Embryonic facial prominence (tissue), 1 donor: ENCODE measurements at regions not wholly inside any gene's neighbourhood (a gene's known extent, or its start where the extent isn't known, plus 50 kb on each side); places are given as distances from the start of the nearest gene placed in this dataset.

Experiments
- DNase-seq: peaks from one replicate; pipeline ENCODE4 v3.0.0-alpha.2; 2016; ENCODE audit errors: extremely low spot score

DNA sequence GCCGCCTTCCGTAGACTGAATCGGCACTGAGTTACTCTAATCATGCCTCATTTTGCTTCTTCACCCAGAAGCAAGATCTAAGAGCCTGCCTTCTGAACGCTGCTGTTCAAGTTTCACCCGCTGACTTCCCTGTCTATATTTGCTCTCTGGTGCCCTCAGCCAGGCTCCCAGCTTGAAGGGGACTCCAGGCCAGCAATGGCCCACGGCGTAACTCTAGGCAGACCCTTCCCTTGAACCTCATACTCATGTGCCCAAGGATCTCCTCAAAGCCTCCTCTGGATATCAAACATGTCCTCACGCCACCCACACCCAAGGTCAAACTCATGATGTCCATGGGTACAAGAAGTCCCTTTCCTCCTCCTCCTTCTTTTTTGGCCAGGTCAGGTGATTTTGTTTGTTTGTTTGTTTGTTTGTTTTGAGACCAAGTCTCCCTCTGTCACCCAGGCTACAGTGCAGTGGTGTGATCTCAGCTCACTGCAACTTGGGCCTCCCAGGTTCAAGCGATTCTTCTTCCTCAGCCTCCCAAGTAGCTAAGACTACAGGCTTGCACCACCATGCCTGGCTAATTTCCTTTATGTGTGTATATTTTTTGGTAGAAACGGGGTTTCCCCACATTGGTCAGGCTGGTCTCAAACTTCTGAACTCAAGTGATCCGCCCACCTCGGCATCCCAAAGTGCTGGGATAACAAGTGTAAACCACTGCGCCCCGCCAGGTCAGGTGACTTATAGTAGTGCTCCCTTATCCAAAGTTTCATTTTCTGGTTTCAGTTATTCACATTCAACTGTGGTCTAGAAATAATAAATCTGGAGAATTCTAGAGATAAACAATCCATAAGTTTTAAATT is 239.0 kb downstream of the SYK start:
- DNase-seq, result no peak

DNA sequence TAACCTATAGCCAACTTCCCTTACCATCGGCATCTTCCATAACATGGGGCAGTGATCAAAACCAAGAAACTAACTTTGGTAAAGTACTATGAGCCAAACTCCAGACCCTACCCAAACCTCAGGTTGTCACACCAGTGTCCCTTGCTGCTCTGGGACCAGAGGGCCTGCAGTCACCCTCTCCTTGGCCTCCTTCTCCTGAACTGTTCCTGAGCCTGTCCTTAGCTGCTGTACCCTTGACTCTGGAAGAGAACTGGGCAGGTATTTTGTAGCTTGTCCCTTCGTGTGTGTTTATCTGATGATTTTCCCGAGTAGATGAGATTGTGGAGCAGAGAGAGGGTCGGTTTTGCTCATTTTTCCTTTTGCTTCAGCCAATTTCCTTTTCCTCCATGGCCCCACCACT is 240.4 kb downstream of the SYK start:
- DNase-seq, result no peak

DNA sequence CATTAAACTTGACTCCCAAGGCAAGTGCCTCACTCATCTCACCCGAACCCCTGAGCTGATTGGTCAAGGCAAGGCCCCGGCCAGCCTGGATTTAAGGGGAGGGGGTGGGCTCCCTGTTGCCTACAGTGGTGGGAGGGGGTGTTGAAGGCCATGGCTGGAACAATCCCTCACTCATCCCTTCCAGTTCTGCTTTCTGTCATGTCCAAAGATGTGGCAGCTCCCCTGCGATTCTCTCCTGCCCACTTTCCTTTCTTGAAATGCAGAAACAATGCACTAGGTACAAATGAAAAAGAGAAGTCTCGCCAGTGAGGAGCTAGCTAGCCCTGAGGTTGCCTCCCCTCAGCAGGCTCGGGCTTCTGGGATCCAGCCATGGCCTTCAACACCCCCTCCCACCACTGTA is 240.9 kb downstream of the SYK start:
- DNase-seq, result no peak

DNA sequence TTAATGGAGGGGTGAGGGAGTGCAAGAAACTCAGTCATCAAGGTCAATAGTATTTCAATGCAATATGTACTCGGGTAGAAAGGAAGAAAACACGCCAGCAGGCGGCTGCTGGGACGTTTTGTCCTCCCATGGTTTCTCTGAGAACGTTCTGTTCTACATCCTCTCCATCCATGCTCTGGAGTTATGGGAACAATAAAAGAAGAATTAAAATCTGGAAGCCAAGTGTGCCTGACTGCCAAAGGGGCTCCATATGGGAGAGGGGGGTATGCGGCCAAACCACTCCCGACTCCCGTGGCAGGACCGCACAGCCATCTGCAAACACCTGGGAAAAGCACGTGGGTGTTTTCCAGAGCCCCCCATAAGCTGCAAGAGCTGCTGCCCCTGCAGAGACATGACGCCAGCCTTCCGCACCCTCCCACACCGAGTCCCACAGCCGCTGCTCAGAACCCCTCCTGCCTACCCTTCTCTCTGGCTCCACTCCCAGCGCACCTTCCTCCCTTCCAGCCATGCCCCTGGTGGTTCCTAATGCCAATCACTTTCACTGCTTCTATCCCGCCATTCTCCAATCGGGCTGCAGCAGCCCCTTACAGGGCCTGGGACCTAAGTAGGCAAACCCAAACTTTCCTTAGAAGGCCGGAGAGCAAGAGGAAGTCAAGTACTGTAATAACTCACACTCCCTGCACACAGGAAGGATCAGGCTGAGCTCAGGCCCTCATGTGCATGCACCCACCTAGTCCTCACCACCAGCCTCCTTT is 241.6 kb downstream of the SYK start:
- no peak for DNase-seq

- DNase-seq, result no peak
Observed at GRCh38 chr9:91043811-91044175, 242.2 kb downstream of the SYK start.

DNA sequence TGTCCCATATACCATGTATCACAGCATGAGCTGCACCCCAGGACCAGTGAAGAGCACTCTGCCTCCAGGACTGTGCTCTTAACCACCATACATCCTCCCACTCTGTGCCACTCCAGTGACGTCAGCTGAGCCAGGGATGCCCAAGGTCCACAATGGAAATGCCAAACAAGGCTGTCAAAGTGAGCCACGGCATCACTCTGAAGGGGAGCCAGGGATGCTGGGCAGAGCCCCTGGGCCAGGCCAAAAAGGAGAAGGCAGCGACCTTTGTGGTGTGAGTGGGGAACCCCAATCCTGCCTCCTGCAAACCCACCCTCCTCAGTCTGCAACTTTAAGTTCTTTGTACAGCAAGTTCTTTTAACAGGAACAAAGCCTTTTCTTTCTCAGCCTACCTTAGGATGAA is 242.7 kb downstream of the SYK start:
- DNase-seq, result no peak

- no peak for DNase-seq
Observed at GRCh38 chr9:91045041-91045440, 243.4 kb downstream of the SYK start.

- no peak for DNase-seq
Observed at GRCh38 chr9:91047529-91047928, 245.9 kb downstream of the SYK start.

GRCh38 chr9:91047993-91048607 is 246.5 kb downstream of the SYK start:
- DNase-seq, result no peak

- DNase-seq, result no peak
Observed at GRCh38 chr9:91048749-91049148, 247.1 kb downstream of the SYK start.

DNA sequence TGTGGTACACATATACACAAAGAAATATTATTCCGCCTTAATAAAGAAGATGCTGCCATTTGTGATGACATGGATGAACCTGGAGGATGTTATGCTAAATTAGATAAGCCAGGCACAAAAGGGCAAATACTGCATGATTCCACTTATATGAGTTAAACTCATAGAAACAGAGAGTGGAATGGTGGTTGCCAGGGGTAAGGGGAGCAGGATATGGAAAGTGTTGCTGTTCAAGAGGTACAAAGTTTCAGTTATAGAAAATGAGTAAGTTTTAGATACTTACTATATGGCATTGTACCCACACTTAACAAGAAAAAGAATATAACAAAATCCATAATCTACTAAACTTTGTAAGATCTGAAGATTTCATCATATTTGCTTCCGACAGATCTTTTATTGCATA is 252.2 kb downstream of the SYK start:
- DNase-seq, result no peak

DNA sequence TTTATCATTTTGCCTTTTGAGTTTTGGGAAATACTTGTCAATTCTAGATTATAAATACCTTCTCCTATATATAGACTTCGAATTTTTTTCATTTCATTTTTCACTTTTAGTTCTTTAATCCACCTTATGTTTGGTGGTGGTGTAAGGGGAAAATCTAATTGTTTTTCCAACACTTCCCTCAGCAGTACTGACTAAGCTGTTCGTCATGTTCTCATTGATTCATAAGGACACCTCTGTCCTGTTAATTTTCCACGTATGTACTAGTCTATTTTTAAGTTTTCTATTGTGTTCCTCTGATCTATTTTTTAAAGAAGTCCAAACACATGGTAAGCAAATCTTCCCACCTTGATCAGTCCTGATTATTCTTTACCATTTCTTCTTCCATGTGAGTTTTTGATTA is 254.2 kb downstream of the SYK start:
- no peak for DNase-seq

GRCh38 chr9:91056486-91056885 is 254.9 kb downstream of the SYK start:
- no peak for DNase-seq

DNA sequence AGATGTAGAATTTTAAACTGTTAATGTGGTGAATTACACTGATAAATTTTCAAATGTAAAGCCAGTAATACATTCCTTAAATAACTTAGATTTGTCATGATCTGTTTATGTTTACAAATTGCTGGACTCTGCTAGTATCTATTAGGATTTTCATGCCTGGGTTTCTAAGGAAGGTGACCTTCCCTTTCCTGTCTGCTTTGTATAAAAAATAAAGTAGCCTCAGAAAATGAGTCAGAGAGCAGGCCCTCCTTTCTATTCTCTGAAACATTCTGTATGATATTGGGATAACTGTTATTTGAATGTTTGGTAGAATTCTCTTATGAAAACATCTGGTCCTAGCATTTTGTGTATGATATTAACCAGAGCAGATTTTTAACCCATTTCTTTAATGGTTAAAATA is 255.3 kb downstream of the SYK start:
- no peak for DNase-seq

- no peak for DNase-seq
Observed at GRCh38 chr9:91059713-91060112, 258.1 kb downstream of the SYK start.

GRCh38 chr9:91060520-91061343 is 259.1 kb downstream of the SYK start:
- no peak for DNase-seq

- DNase-seq, result no peak
Observed at GRCh38 chr9:91061506-91061905, 259.9 kb downstream of the SYK start.

DNA sequence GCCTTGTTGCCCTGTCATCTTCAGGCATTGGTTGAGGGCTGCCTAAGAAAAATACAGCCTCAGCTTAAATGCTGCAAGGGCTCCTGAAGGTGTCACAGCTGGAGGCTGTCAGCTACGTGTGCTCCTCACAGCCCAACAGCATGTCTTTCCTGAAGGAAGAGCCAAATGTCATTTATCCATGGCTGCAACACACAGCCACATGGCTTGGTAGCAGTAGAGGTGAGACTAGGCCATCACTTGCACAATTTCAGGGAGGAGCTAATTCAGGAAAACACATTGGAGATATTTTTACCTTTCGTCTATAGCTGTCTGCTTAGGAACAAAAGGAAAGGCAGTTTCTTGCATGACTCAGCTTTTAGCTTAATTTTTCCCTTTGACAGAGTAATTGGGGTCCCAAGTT is 260.7 kb downstream of the SYK start:
- no peak for DNase-seq

GRCh38 chr9:91063471-91063870 is 261.9 kb downstream of the SYK start:
- DNase-seq, result no peak

GRCh38 chr9:91065231-91066041 is 263.8 kb downstream of the SYK start:
- no peak for DNase-seq

GRCh38 chr9:91066042-91066415 is 264.4 kb downstream of the SYK start:
- no peak for DNase-seq
